BLaER1 treated with 17β-estradiol and CSF1 and Interleukin-3, amounts not matched to agents 10 nM and 100 nM (cell line): ENCODE measurements at regions not wholly inside any gene's neighbourhood (a gene's known extent, or its start where the extent isn't known, plus 50 kb on each side); places are given as distances from the start of the nearest gene placed in this dataset.
"Not testable (repeated sequence)": the region's sequence is repeated elsewhere in the genome, so short reads cannot be mapped to it uniquely, and the experiment has no call there.

Experiments used
- H3K27ac ChIP-seq, 11 experiments: shearing (Covaris generic); formaldehyde crosslinking; 2 replicates each; pipeline ENCODE4 v1.8.1; 2022
- H3K27me3 ChIP-seq, 11 experiments: shearing (Covaris generic); formaldehyde crosslinking; 2 replicates each; pipeline ENCODE4 v1.8.1; 2022
- H3K36me3 ChIP-seq, 11 experiments: shearing (Covaris generic); formaldehyde crosslinking; 2 replicates each; pipeline ENCODE4 v1.8.1; 2022
- H3K4me1 ChIP-seq, 10 experiments: shearing (Covaris generic); formaldehyde crosslinking; 2 replicates each; pipeline ENCODE4 v1.8.1; 2022
- H3K4me2 ChIP-seq, 11 experiments: shearing (Covaris generic); formaldehyde crosslinking; 2 replicates each; pipeline ENCODE4 v1.8.1; 2022
- H3K4me3 ChIP-seq, 10 experiments: shearing (Covaris generic); formaldehyde crosslinking; 2 replicates each; pipeline ENCODE4 v1.8.1; 2022
- H3K9ac ChIP-seq, 11 experiments: shearing (Covaris generic); formaldehyde crosslinking; 2 replicates each; pipeline ENCODE4 v1.8.1; 2022
- H3K9me3 ChIP-seq, 11 experiments: shearing (Covaris generic); formaldehyde crosslinking; replicated peaks in 1 of 11; 2 replicates each; pipeline ENCODE4 v1.8.1; 2022
- H4K20me1 ChIP-seq, 11 experiments: shearing (Covaris generic); formaldehyde crosslinking; 2 replicates each; pipeline ENCODE4 v1.8.1; 2022
- Cebpa-rat ChIP-seq, 11 experiments: shearing (Covaris generic); IDR thresholded peaks; 2 replicates each; pipeline ENCODE4 v1.8.1; 2022

DNA sequence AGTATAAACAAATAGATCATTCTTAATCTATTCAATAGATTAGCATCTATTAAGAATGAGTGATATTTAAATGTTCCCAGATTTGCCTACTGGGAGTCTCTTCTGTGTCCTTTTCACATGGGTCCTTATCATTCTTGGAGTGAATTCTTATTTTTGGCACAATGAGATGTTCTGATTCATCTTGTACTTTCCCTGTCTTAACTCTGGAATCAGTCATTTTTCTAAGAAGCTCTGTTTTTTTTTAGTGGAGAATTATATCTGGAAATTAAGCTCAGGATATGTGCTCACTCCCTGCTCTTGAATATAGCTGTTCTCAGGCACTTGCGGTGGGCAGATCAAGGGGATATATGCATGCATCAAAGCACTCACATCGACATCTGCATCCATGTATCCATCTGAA lies 625.3 kb upstream of the HS3ST1 start:
- Histone ChIP-seq H3K27me3 (no peaks in the 10 kb centered on the region), H3K27ac (no peak overlapping the region), H3K4me1 (no peaks in the 10 kb centered on the region), H3K4me3 (no peak overlapping the region), H3K9ac (no peak overlapping the region), H3K4me2 (no peak overlapping the region), H3K9me3 (peaks cover 0 to 5% (median 0%) of the 10 kb centered on the region in 11 experiments; a peak in 1 of 22 replicates), H4K20me1 (no peaks in the 10 kb centered on the region), H3K36me3 (no peaks in the 10 kb centered on the region)
- TF ChIP-seq Cebpa-rat (IDR thresholded peaks at IDR 0.05): no peak

- no peak overlapping the region for H3K27ac ChIP-seq
- H3K9ac ChIP-seq: no peak overlapping the region
- H3K27me3 ChIP-seq: no peaks in the 10 kb centered on the region
- no peaks in the 10 kb centered on the region for H3K36me3 ChIP-seq
- no peaks in the 10 kb centered on the region for H3K4me1 ChIP-seq
- H3K9me3 ChIP-seq: peaks cover 0 to 5% (median 0%) of the 10 kb centered on the region in 11 experiments; a peak in 1 of 22 replicates
- no peak overlapping the region for H3K4me2 ChIP-seq
- H4K20me1 ChIP-seq: no peaks in the 10 kb centered on the region
- TF ChIP-seq Cebpa-rat (IDR thresholded peaks at IDR 0.05): no peak
- H3K4me3 ChIP-seq: no peak overlapping the region
These were observed 624.9 kb upstream of the HS3ST1 start for GRCh38 chr4:12053556-12053955.

- TF ChIP-seq Cebpa-rat (IDR thresholded peaks at IDR 0.05): no peak
- H3K4me3 ChIP-seq: no peak overlapping the region
- H3K27me3 ChIP-seq: no peaks in the 10 kb centered on the region
- no peak overlapping the region for H3K9ac ChIP-seq
- no peaks in the 10 kb centered on the region for H3K4me1 ChIP-seq
- H3K36me3 ChIP-seq: no peaks in the 10 kb centered on the region
- H3K4me2 ChIP-seq: no peak overlapping the region
- no peak overlapping the region for H3K27ac ChIP-seq
- H4K20me1 ChIP-seq: no peaks in the 10 kb centered on the region
- H3K9me3 ChIP-seq: peaks cover 0 to 5% (median 0%) of the 10 kb centered on the region in 11 experiments; a peak in 1 of 22 replicates
These were observed 621.7 kb upstream of the HS3ST1 start for GRCh38 chr4:12050357-12050756.

GRCh38 chr4:12042818-12043217 lies 614.1 kb upstream of the HS3ST1 start:
- H3K4me1 ChIP-seq: no peaks in the 10 kb centered on the region
- H3K36me3 ChIP-seq: no peaks in the 10 kb centered on the region; a peak in 1 of 22 replicates
- H3K9me3 ChIP-seq: peaks cover 24 to 33% (median 30%) of the 10 kb centered on the region in 11 experiments
- no peaks in the 10 kb centered on the region for H4K20me1 ChIP-seq
- TF ChIP-seq Cebpa-rat (IDR thresholded peaks at IDR 0.05): no peak
- no peak overlapping the region for H3K4me3 ChIP-seq
- H3K27me3 ChIP-seq: no peaks in the 10 kb centered on the region
- H3K27ac ChIP-seq: no peak overlapping the region
- no peak overlapping the region for H3K4me2 ChIP-seq
- H3K9ac ChIP-seq: no peak overlapping the region

- H3K27ac ChIP-seq: no peak overlapping the region
- no peak for TF ChIP-seq Cebpa-rat (IDR thresholded peaks at IDR 0.05)
- no peaks in the 10 kb centered on the region for H3K4me1 ChIP-seq
- H3K4me2 ChIP-seq: no peak overlapping the region
- H3K9me3 ChIP-seq: peaks cover 24 to 36% (median 31%) of the 10 kb centered on the region in 11 experiments
- H3K9ac ChIP-seq: no peak overlapping the region
- no peaks in the 10 kb centered on the region for H4K20me1 ChIP-seq
- H3K36me3 ChIP-seq: no peaks in the 10 kb centered on the region; a peak in 1 of 22 replicates
- H3K27me3 ChIP-seq: no peaks in the 10 kb centered on the region
- no peak overlapping the region for H3K4me3 ChIP-seq
These were observed 613.1 kb upstream of the HS3ST1 start for GRCh38 chr4:12041828-12042227.

DNA sequence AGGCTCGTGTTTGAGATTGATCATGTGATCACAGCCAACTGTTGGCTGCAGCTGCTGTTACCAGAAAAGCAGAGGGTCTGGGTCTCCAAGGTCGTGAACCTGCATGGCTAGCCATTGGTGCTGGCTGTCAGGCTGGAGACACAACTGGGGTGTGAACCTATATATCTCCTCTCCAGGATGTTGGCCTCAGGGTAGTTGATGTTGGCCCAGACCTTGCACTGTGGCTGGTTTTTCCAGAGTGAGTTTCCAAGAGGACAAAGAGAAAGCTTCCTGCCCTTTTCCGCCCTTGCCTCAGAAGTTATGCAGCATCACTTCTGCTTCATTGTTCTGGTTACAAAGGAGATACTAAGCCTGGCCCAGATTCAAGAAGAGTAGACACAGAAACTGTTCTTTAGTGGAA lies 607.8 kb upstream of the HS3ST1 start:
- no peak overlapping the region for H3K27ac ChIP-seq
- H3K4me3 ChIP-seq: no peak overlapping the region
- no peaks in the 10 kb centered on the region for H3K27me3 ChIP-seq
- H3K4me2 ChIP-seq: no peak overlapping the region
- no peaks in the 10 kb centered on the region for H3K4me1 ChIP-seq
- no peaks in the 10 kb centered on the region for H4K20me1 ChIP-seq
- no peak overlapping the region for H3K9ac ChIP-seq
- H3K36me3 ChIP-seq: no peaks in the 10 kb centered on the region; a peak in 1 of 22 replicates
- TF ChIP-seq Cebpa-rat (IDR thresholded peaks at IDR 0.05): no peak
- H3K9me3 ChIP-seq: peaks cover 24 to 36% (median 31%) of the 10 kb centered on the region in 11 experiments

DNA sequence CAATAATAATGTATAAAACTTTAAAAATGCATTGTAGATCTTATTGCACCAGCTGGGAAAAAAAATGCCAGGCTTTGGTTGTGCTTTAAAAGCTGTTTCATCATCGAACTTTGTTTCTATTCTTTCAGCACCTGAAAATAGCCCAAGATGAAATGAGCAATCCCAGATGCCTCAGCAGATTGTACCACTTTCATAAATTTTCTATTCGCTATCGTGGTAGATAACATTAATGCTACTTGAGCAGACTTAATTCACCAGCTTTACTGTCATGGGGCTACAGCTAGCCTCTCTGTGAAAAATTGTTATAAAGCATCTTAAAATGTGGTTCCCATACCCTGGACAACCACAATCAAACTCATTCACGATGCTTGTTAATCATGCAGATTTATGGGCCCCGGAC lies 599.6 kb upstream of the HS3ST1 start:
- no peaks in the 10 kb centered on the region; a peak in 1 of 22 replicates for H3K9me3 ChIP-seq

DNA sequence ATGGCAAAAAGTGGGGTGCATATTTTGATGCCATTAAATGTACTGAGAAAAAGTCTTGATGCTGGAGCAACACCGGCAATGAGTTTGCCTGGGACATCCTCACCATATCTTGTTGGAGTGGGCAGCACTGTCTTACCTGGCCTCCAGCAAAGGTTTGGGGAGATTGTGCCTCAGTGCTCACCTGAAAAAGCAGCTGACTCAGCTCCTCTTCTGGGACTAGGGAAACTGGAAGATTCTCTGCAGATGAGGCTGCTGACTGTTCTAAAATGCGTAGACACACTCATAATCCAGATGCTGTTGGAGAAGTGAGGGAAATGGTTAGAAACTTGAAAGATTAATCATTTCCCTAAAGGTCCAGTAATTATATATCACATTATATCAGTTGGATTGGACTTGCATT lies 593.7 kb upstream of the HS3ST1 start:
- Histone ChIP-seq H3K27ac (no peak overlapping the region), H4K20me1 (no peaks in the 10 kb centered on the region), H3K4me2 (no peak overlapping the region), H3K27me3 (no peaks in the 10 kb centered on the region), H3K36me3 (no peaks in the 10 kb centered on the region), H3K4me3 (no peak overlapping the region), H3K9me3 (peaks cover under 1 to 12% (median 2%) of the 10 kb centered on the region in 11 experiments; a peak in 12 of 22 replicates), H3K4me1 (no peaks in the 10 kb centered on the region), H3K9ac (no peak overlapping the region)
- no peak for TF ChIP-seq Cebpa-rat (IDR thresholded peaks at IDR 0.05)

More for the DNA sequence above, 599.6 kb upstream of the HS3ST1 start:
- Histone ChIP-seq H3K36me3 (no peaks in the 10 kb centered on the region), H3K4me3 (no peak overlapping the region), H4K20me1 (no peaks in the 10 kb centered on the region), H3K4me2 (no peak overlapping the region), H3K9ac (no peak overlapping the region), H3K4me1 (no peaks in the 10 kb centered on the region), H3K27ac (no peak overlapping the region), H3K27me3 (no peaks in the 10 kb centered on the region)
- TF ChIP-seq Cebpa-rat (IDR thresholded peaks at IDR 0.05): no peak

DNA sequence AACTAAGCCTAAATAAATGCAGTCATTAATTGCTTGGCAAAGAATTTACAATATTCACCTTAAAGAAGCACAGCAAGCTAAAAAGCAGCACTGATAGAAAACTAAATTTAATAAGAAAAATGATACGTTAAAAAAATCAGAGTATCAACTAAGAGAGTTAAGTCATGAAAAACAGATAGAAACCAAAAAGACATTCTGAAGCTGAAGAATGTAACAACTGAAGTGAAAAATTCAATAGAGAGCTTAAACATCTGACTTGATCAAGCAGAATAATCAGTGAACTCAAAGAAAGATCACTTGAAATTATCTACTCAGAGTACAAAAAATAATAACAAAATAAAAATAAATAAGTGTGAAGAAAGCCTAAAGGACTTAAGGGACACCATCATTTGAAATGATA lies 588.0 kb upstream of the HS3ST1 start:
- H3K4me3 ChIP-seq: no peak overlapping the region
- H3K9me3 ChIP-seq: peaks cover 14 to 30% (median 20%) of the 10 kb centered on the region in 11 experiments; a peak in 20 of 22 replicates
- no peak for TF ChIP-seq Cebpa-rat (IDR thresholded peaks at IDR 0.05)
- H3K27ac ChIP-seq: no peak overlapping the region
- no peaks in the 10 kb centered on the region for H4K20me1 ChIP-seq
- no peaks in the 10 kb centered on the region for H3K4me1 ChIP-seq
- no peaks in the 10 kb centered on the region for H3K27me3 ChIP-seq
- H3K4me2 ChIP-seq: no peak overlapping the region
- no peak overlapping the region for H3K9ac ChIP-seq
- no peaks in the 10 kb centered on the region for H3K36me3 ChIP-seq

GRCh38 chr4:12005471-12005870 lies 576.8 kb upstream of the HS3ST1 start:
- H3K9me3 ChIP-seq: peaks cover 0 to 4% (median 0%) of the 10 kb centered on the region in 11 experiments; a peak in 3 of 22 replicates
- no peak for TF ChIP-seq Cebpa-rat (IDR thresholded peaks at IDR 0.05)
- H3K36me3 ChIP-seq: no peaks in the 10 kb centered on the region

DNA sequence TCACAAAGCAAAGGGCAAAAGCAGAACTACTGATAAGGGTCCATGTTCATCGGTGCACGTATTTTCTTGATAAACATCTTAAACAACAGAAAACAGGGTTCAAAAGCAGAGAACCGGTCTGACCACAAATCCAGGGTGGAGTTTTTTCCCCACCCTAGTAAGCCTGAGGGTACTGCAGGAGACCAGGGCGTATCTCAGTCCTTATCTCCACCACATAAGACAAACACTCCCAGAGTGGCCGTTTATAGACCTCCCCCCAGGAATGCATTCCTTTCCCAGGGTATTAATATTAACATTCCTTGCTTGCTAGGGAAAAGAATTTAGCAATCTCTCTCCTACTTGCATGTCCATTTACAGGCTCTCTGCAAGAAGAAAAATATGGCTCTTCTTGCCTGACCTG lies 567.9 kb upstream of the HS3ST1 start:
- H4K20me1 ChIP-seq, H3K4me1 ChIP-seq, H3K9ac ChIP-seq, H3K27ac ChIP-seq, H3K27me3 ChIP-seq, H3K36me3 ChIP-seq, H3K4me3 ChIP-seq, H3K4me2 ChIP-seq: not testable (repeated sequence)
- peaks cover 38 to 44% (median 41%) of the 10 kb centered on the region in 11 experiments for H3K9me3 ChIP-seq

More at GRCh38 chr4:12005471-12005870, 576.8 kb upstream of the HS3ST1 start:
- Histone ChIP-seq H3K4me2 (no peak overlapping the region), H4K20me1 (no peaks in the 10 kb centered on the region), H3K27me3 (no peaks in the 10 kb centered on the region), H3K4me1 (no peaks in the 10 kb centered on the region), H3K27ac (no peak overlapping the region), H3K4me3 (no peak overlapping the region), H3K9ac (no peak overlapping the region)
